GM19467 (cell line): ENCODE measurements at regions not wholly inside any gene's neighbourhood (a gene's known extent, or its start where the extent isn't known, plus 50 kb on each side); places are given as distances from the start of the nearest gene placed in this dataset.
A peak's percentile ranks its signal among the peaks of the same experiment; 100 is the strongest.
"Not testable (repeated sequence)": the region's sequence is repeated elsewhere in the genome, so short reads cannot be mapped to it uniquely, and the experiment has no call there.

Experiments
- ATAC-seq: cut with Tn5 transposase; IDR thresholded peaks from one replicate; pipeline ENCODE4 v1.9.1; 2021; ENCODE audit warnings: mild to moderate bottlenecking, moderate library complexity; ENCODE audit not compliant: unreplicated experiment

GRCh38 chr11:34001557-34002064 is 49.9 kb upstream of the CAPRIN1 start:
- no peak for ATAC-seq

- ATAC-seq: no peak
Measured at GRCh38 chr11:33999393-33999792, 52.1 kb upstream of the CAPRIN1 start.

- no peak for ATAC-seq
Measured at GRCh38 chr11:33997584-33998251, 53.8 kb upstream of the CAPRIN1 start.

DNA sequence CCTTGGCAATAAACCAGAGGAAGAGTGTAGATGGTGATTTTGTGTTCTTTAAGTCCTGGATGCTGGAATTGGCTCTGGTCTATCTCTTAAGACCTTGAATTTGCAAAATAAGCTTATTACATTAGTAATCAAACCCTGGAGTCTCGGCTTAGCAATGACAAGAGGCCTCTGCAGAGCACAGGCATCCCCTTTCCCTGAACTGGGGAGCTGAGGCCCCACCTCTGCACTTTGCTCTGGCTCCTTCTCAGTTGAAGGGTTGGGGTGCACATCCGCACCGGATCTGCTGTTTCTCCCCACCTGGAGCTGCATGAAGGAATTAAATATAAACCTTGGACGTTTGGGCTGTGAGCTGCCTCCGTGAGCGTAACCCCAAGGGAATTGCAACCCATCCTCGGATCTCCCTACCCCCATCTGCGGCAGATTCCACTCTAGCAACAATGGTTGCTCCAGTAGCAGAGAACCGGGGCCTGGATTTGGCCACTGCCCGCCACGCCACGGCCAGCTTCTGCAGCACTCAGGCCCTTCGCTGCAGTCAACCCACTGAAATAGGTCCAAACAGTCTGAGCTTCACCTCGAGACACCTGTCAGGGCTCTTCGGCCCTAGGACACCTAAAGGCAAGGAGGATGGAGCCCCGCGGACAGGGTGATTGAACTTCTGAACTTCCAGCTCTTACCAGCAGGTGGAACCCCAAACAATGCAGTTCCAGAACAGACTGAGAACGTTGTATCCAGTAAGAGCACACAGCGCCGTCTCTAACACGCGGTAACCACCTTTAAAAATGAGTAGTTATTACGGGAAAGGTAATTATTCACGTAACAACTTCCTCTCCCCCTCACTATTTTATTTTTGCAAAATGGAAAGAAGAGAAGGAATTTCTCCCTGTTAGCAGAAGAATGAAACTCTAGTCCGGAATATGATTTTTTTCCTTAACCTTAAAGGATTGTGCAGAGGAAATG is 54.8 kb upstream of the CAPRIN1 start:
- ATAC-seq: peak; percentile 72

GRCh38 chr11:33994937-33995336 is 56.6 kb upstream of the CAPRIN1 start:
- no peak for ATAC-seq

GRCh38 chr11:33991136-33991535 is 60.4 kb upstream of the CAPRIN1 start:
- not testable (repeated sequence) for ATAC-seq

GRCh38 chr11:33990131-33990530 is 61.4 kb upstream of the CAPRIN1 start:
- not testable (repeated sequence) for ATAC-seq

DNA sequence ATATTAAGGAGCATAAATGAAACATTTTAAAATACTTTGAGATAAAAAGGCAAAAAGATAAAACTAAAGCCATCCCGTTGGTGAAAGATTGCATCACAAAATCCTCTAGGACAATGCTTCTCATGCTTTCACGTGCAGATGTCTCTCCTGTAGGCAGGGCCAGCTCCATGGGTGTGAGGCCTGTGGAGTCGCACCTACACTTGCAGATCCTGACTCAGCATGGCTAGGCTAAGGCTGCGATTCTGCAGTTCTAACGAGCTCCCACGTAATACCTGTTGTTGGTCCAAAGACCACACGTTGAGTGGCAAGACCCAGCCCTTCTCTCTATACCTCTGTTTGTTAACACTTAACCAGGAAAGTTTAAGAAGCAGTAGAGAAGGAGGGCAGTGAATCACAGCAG is 62.1 kb upstream of the CAPRIN1 start:
- no peak for ATAC-seq

GRCh38 chr11:33988586-33989370 is 62.8 kb upstream of the CAPRIN1 start:
- no peak for ATAC-seq

GRCh38 chr11:33987975-33988580 is 63.5 kb upstream of the CAPRIN1 start:
- ATAC-seq: no peak

- no peak for ATAC-seq
Measured at GRCh38 chr11:33987545-33987944, 64.0 kb upstream of the CAPRIN1 start.

GRCh38 chr11:33986597-33987501 is 64.7 kb upstream of the CAPRIN1 start:
- not testable (repeated sequence) for ATAC-seq

DNA sequence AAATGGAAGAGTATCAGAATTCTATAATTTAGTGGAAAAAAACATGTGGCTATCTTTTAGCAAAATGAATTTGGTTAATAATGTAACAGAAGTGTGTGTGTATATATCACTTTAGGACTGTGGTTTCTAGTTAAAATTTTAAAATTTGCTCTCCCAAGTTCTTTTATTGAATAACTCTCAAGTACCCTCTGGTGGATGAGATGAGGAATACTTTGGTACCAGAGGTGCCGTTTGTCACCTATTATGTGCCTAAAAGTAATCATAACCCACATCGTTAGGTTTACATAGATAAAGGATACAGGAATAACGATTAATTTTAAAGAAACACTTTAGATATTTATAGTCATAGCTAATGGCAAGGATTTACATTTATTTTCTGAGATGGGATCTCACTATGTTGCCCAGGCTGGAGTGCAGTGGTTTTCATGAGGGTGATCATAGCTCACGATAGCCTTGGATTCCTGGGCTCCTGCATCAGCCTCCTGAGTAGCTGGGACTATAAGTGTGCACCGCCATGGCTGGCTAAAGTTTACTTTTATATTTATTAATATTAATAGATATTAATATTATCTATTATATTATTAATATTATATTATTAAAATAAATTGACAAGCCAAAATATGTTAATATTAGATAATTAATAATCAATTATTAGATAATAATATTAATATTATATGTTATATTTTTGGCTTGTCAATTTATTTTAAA is 66.7 kb upstream of the CAPRIN1 start:
- no peak for ATAC-seq

- no peak for ATAC-seq
Measured at GRCh38 chr11:33982661-33983060, 68.9 kb upstream of the CAPRIN1 start.

- ATAC-seq: no peak
Measured at GRCh38 chr11:33980897-33981296, 70.6 kb upstream of the CAPRIN1 start.

DNA sequence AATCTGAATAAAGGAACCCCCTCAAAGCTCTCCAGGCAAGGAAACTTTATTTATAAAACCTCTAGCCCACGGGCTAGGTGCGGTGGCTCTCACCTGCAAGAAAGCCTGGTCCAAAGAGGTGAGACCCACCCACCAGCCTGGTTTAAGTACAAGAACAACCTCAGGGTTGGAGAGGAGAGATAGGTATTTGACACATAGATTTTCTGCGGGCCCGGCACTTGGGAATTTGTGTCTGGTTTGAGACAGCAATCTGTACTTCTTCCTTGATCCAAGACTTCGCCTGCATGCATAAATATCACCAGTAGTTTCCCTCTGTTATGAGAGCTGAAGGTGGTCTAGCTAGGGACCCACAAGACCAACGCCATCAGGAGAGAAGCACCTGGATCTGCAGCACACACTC is 73.2 kb upstream of the CAPRIN1 start:
- ATAC-seq: no peak

DNA sequence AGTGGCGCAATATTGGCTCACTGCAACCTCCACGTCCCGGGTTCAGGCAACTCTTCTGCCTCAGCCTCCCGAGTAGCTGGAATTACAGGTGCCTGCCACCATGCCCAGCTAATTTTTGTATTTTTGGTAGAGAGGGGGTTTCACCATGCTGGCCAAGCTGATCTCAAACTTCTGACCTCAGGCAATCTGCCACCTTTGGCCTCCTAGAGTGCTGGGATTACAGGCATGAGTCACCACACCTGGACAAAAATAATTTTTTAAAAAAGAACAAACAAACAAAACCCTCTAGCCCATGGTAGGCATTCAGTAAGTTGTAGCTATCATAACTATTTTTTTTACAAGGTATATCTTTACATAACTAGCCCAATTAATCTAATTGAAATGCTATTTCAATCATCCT is 73.9 kb upstream of the CAPRIN1 start:
- ATAC-seq: no peak

GRCh38 chr11:33976495-33977199 is 74.9 kb upstream of the CAPRIN1 start:
- ATAC-seq: no peak
